NCI-H2171 treated with DMSO at 0.1 percent for 48 hours (cell line): ENCODE measurements at regions not wholly inside any gene's neighbourhood (a gene's known extent, or its start where the extent isn't known, plus 50 kb on each side); places are given as distances from the start of the nearest gene placed in this dataset.
"Not testable (repeated sequence)": the region's sequence is repeated elsewhere in the genome, so short reads cannot be mapped to it uniquely, and the experiment has no call there.

Experiments used
- DNase-seq: peaks from one replicate; lab custom pipeline; 2025; lab: John Stamatoyannopoulos, UW

DNA sequence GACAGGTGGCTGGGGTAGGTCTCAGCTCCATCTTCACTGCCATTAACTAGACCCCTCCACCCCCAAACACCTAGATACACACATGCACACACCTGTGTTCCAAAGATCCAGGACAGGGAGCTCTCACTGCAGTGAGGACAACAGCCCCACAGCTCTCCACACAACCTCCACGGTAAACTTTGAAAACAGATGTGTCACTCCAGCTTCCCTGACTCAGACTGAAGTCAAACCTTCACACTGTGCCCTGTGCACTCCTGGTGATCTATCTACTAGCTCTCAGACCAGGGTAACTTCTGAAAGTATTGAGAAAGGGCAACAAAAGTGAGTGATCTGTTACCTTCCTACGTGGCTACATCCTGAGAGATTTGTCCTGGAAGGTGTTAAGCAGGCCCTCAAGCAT lies 519.8 kb downstream of the XPNPEP1 start:
- DNase-seq = no peak

DNA sequence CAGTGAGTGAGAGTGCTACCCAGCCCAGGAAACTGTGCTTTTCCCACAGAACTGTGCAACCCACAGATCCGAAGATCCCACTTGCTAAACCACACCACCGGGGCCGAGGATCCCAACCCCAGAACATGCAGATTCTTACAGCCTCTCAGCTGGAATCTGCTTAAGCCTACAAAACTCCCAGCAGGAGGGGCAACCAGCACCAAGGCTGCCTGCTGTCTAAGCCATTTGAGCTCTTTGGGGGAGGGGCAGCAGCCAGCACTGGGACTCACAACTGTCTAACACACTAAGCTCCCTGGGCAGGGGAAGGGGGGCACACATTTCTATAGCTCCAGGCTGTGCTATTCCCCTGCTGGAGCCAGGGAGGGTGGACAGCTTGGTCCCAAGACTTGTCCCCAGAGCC lies 529.9 kb downstream of the XPNPEP1 start:
- no peak for DNase-seq

DNA sequence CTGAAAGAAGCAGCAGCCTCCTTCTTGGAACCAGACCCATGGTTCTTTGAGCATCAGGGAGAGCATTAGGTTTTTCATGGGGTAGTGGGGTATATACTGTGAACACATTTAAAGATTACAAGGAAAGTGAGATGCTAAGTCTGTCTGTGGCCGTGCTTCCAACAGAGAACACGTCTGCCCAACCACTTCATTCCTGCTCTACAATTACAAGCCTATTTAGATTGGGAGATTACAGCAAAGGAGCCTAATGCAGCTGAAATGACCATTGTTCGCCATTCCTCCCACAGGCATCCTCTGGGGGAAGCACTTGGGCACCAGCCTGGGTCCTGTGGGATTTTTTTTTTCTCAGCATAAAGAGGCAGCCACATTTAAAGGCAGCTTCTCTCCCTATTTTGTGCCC lies 536.4 kb downstream of the XPNPEP1 start:
- no peak for DNase-seq

DNA sequence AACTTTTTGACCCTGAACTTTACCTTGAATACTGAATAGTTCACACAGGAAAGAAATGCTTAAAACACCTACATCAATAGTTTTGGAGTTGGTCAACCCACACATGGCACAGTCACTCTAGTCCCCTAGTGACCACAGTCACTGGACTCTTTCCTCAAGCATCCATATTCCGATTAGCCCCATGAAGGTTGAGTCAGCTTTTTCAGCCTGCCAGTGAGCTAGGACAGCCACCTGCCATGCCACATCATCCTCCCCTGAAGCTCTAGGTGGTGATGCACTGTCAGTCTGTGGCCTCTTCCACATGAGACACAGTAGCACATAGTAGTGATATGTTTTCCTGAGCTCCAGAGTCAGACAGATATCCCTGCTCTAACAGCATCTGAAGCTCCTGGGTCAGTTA lies 537.2 kb downstream of the XPNPEP1 start:
- DNase-seq = no peak

DNA sequence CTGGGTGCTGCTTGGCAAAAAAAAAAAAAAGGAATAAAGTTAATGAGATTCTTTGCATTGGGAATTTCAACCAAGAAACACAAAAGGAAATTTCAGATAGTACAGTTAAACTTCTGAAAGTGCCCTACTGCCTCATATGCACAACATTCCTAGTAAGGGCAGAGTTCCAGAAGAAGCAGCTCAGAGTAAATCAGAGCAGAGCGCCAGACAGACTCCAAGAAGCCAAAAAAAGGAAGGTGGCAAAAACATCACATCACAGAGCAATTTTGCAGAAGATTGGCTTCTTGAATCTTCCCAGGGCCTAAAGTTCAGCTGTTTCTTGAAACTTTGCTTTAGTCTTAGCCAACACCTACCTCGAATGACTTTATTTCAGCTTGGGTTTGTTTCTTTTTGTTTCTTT lies 544.1 kb downstream of the XPNPEP1 start:
- no peak for DNase-seq

DNA sequence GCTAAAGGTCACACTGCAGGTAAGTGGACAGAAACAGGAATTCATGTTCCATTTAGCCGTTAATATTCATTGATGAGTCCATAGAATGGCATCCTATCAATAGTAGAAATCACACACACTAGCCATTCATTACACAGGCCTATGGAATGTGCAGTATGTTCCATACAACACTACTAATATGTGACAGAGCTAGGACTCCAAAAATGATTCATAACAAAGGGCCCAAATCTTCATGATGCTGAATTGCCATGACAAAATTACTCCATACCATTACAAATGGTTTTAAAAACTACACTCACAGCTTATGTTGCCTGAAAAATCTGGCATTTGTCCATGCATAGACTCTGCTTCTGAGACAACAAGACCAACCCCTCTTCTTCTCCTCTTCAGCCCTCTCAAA lies 549.1 kb downstream of the XPNPEP1 start:
- DNase-seq = no peak

DNA sequence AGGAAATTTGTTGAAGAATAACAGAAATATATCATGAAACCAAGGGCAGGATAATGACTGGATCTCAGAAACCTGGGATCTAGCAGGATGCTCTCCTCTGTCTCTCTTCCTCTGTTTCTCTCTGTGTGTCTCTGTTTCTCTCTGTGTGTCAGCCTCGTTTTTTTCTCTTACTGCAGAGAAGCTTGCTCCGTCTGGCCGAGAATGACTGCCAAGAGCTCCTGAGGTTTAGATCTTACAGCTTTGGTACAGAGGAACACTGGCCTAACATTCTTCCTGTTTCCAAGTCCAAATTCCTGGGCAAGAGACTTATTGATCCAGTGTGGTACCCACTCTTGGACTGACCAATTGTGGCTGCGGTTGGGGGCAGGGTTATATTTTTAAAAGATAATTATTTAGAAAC lies 564.0 kb downstream of the XPNPEP1 start:
- no peak for DNase-seq

DNA sequence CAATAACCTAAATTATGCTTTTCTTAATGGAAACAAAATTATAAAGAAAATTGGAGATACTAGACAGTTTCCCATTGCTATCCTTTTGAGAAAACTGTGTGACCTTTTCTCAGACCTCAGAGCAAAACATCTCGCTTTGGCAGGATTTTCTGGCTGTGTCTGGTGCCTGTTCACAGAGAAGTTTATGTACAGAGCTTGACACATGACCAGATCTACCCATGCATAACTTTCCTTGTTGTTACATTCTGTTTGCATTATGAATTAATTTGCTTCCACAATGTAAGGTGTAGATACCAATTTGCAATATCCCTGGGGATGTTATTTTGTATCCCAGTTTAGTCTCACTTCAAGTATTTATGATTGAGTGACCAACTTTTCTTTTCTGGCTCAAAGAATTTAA lies 565.0 kb downstream of the XPNPEP1 start:
- DNase-seq = no peak

DNA sequence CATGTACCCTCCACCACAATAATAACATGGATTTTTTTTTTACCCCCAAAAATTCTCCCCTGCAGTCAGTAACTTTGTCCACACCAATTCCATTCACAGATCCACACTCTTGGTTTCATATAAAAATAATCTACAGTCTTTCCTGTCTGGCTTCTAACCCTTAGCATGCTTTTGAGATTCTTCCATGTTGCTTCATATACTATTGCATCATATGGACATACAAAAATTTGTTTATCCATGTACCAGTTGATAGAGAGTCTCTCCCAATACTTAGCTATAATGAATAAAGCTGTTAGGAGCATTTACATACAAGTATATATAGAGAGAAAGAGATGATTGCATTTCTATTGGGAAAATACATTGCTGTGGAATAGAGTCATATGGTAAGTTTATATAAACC lies 575.0 kb downstream of the XPNPEP1 start:
- no peak for DNase-seq

DNA sequence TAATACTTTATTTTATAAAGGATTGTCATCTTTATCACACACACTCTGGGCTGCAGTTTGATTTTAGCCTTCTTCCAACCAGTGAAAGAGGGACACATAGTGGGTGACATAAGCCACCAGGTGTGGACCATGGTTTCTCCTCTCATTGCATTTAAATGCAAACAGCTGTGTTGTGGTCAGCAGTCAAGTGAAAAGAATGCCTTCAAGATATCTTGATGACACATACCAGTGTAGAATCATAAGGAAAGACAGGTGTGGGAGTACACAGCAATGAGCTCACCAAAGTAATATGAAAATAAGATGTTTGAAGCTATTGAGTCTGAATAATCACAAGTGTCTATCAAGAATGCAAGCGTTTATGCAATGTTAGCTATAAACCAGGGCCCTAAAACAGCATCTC lies 580.0 kb downstream of the XPNPEP1 start:
- DNase-seq = no peak

DNA sequence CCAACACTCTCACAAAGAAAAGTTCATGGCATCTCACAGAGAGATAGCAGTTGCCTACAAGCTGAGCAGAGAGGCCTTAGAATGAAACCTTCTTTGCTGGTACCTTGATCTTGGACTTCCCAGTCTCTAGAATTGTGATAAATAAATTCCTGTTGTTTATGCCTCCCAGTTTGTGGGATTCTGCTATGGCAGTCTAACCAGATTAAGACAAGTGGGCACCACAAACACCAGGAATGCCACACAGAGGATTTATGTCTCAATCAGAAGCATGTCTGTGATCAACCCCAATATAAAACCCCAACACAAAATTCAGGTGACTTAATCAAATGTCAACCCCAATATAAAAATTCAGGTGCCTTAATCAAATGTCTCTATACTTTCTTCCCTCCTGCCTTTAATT lies 581.3 kb downstream of the XPNPEP1 start:
- no peak for DNase-seq

DNA sequence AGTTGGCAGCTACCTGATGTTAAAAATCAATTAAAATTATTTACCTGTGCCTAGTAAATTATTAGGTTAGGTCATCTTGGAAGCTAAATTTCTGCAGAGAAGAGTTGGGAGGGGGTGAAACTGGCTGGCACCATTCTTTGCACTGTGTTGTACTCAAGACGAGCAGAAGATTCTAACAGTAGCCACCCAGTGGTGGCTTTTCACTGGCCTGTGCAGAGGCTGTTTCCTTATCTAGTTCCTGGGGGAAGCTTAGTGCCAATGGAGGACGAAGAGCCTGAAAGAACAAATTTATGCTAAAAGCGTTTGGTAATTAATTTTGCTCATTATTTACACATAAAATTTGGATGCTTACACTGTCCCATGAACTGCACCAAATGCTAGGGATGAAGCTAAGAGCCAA lies 595.3 kb downstream of the XPNPEP1 start:
- no peak for DNase-seq

DNA sequence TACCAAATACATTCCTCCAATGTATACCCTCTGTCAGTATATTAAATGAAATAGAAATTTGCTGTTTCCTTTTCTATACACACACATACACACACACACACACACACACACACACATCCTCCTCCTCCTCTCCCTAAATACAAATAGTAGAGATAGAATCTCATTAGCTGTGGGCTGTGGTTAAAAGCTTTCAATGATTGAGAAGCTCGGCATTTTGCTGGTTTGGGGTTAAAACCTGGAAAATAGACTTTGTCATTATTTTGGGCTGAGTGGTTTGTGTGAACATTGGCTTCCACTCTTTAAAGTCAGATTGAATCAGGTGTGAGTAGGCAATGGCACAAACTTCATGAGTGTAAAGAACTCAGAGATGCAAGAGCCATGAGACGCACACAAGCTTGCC lies 596.0 kb downstream of the XPNPEP1 start:
- no peak for DNase-seq

DNA sequence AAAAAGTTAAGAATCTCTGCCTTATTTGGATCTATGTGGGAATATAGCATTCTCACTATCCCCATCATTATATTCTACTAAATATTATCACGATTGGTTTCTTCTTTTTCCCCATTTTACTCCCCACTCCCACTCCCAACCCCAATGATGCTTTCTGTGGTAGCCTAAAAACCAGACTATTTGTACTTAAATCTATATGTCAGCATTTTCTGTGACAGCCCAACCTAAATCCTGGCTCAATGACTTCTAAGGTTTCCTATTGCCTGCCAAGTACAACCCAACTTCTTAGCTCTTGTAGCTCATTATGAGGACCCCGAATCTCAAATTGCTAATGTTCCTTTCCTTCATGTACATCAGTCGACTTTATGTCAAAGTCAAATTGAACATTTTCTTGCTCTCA lies 598.6 kb downstream of the XPNPEP1 start:
- DNase-seq = no peak

DNA sequence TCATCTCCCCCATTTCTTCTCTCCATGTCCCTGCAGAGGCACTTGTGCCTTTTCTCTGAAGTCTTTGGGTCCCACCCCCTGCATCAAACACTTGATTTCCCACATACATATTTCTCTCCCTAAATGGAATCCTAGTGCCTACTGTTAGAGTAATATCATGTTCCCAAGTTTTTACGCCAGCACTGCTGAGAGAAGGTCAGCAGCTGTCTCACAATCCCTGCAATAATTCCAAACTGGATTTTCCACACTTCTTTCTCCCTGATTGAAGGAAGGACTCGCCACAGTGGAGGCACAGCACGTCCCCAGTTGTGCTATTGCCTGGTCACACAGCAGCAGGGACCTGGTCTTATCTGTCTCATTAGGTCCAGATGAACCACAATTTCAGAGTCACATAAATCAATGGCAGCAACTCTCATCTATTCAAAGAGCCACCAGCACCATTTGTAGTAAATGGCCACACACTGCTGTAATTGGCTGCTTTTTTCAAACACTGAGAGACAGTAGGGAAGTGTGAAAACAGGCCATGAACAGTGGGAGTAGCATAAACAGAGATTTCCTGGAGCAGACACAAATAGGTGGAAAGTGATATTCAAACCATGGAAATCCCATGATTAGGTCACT lies 605.5 kb downstream of the XPNPEP1 start:
- DNase-seq = no peak

DNA sequence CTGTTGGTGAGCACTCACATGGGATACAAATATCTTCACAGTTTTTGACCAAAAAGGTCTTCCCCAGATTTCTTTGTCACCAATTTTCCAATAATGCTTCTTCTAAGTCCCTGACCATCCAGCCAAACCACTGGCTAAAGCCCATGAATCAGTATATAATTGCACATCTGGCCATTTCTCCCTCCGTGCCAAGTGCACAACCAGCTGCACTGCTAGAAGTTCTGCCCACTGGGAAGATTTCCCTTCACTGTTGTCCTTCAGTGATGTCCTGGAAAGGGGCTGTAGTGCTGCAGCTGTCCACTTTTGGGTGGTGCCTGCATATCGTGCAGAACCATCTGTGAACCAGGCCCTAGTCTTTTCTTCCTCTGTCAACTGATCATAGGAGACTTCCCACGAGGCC lies 609.3 kb downstream of the XPNPEP1 start:
- not testable (repeated sequence) for DNase-seq

DNA sequence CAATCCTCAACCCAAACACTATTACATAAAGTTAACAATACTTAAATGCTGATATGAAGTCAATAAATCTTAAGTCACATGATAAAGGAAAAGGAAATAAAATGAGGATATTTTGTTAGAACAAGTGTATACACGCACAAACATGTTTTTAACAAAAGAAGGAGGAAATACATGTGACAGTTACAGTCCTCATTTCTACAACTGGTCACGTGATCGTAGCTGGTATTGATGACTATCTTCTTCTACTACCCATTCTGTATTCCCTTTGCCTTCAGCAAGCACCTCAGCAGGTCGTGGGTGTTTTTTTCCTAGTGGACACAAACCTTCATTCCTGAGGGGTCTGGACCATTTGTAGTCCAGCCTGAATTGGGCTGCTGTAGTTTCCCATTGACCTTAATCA lies 610.8 kb downstream of the XPNPEP1 start:
- DNase-seq = not testable (repeated sequence)

DNA sequence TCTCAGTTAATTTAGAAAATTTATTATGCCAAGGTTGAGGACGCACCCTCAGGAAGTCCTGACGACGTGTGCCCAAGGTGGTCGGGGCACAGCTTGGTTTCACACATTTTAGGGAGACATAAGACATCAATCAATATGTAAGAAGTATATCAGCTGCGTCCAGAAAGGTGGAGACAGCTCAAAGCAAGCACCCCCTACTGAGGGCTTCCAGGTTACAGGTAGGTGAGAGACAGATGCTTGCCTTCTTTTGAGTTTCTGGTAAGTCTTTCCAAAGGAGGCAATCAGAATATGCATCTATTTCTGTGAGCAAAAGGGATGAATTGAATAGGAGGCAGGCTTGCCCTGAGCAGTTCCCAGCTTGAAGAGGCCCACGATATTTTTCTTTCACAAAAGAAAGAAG lies 614.3 kb downstream of the XPNPEP1 start:
- no peak for DNase-seq

DNA sequence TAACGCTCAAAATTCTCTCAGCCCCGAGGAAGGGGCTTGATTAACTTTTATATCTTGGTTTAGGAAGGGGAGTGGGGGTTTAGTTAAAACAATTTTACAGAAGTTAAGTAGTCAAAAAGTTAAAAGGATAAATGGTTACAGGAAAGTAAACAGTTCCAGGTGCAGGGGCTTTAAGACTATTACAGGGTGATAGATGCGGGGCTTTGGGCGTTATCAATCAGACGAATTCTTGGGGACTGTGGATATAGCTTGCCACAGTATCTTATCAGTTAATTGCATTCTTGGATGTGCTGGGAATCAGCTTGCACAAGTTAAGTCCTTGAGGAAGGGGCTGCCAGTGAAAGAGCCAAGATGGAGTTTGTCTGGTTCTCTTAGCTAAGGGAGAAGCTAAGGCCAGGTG lies 616.2 kb downstream of the XPNPEP1 start:
- DNase-seq = not testable (repeated sequence)

DNA sequence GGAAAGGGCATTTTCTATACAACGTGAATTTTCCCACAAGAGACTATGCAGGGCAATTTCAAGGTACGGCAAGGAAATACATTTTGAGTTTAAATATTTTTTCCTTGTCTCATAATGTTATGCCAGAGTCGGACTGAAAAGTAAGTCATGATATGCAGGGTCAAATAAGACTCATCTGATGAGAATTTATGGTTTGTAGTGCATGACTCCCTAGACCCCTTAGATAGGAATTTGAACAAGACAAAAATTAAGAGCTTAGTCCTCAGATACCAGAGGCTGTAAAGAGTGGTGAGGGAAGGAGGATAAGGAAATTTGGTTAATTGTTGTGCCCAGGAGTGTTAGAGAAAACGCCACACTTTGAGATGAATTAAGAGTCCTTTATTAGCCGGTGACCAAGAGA lies 616.6 kb downstream of the XPNPEP1 start:
- DNase-seq = no peak

DNA sequence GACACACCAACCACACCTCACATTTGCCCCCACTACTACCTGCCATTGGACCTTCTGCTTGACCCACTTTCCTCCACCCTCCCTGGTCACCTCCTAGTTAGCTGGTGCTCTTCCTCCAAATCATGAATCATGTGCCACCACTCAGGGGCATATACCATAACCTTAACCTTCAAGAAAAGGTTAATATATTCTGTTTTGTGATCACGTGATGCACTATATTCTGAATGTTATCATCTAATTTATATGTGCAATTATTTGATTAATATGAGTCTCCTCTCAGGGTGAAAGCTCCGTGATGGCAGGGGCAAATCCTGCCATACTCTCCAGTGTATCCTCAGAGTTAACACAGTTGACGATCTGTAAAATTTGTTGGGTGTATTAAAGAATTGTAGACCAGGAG lies 635.5 kb downstream of the XPNPEP1 start:
- no peak for DNase-seq

DNA sequence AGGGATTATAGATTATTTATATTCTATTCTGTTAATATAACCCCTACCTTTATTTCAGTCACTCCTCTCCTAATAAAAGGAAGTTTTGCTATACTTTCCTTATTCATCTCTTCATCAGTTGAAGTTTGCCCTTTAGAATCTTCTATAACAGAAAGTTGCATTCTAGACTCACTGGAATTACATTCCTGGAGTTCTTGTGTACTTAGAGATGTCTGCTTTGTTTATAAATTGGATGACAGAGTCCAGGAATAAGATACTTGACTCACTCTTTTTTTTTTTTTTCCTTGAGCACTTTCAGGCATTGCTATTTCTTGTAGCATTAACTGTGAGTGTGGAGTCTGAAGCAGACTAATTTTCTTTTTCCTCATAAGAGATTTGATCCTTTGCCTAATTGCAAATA lies 640.8 kb downstream of the XPNPEP1 start:
- no peak for DNase-seq

DNA sequence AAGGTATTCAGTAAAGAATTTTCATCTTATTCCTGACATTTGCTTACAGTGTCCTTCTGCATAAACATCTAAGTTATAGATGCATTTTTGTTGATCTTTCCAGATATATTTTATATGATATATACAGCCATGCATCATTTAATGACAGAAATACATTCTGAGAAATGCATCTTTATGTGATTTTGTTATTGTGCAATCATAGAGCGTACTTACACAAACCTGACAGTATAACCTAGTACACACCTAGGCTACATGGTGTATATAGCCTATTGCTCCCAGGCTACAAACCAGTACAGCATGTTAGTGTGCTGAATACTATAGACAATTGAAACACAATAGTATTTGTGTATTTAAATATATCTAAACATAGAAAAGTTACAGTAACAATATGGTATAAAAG lies 642.0 kb downstream of the XPNPEP1 start:
- no peak for DNase-seq

DNA sequence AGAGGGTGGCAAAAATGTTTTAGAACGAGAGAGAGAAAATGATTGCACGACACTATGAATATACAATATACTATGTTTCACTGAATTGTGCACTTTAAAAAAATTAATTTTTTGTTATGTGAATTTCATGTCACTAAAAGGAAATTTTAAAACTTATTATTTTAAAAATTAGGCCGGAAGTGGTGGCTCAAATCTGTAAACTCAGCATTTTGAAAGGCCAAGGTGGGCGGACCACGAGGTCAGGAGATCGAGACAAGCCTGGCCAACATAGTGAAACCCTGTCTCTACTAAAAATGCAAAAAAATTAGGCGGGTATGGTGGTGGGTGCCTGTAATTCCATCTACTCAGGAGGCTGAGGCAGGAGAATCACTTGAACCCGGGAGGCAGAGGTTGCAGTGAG lies 642.5 kb downstream of the XPNPEP1 start:
- no peak for DNase-seq

DNA sequence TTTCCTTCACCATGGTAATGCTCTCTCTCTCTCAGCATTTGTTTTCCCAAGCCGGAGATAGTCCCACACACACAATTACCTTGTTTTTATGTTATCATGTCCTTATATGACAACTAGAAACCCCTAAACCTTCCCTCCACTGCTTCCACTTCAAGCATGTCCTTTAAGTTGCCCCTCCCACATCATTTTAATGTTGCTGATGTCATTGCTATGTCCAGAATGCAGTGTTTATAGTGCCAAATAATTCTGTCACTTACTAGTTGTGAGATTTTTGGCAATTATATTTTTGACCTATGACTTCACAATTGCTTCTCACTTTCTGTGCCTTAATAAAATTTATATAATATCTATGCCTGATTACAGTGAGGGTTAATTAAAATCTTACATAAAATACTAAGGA lies 645.9 kb downstream of the XPNPEP1 start:
- DNase-seq = no peak
